Fibroblast of lung (primary cell): ENCODE measurements at regions not wholly inside any gene's neighbourhood (a gene's known extent, or its start where the extent isn't known, plus 50 kb on each side); places are given as distances from the start of the nearest gene placed in this dataset.

Experiments
- DNase-seq, 2 donors: peaks; one replicate each; pipeline versions ENCODE4 v3.0.0 to v3.0.0-alpha.2; 2010; ENCODE audit warnings: low read depth in 2 of 2
- H2AFZ ChIP-seq: 2 replicates; pipeline ENCODE4 v1.5.1; 2012; ENCODE audit warnings: low read length, control low read depth, inconsistent platforms
- H3K27ac ChIP-seq: 2 replicates; pipeline ENCODE4 v1.5.1; 2011; ENCODE audit warnings: low read length, control low read depth; ENCODE audit not compliant: insufficient read depth
- H3K27me3 ChIP-seq: 2 replicates; pipeline ENCODE4 v1.5.1; 2011; ENCODE audit warnings: mild to moderate bottlenecking, low read length; ENCODE audit not compliant: control insufficient read depth, insufficient read depth
- H3K36me3 ChIP-seq: 2 replicates; pipeline ENCODE4 v1.5.1; 2011; ENCODE audit warnings: low read length; ENCODE audit not compliant: control insufficient read depth, insufficient read depth
- H3K4me1 ChIP-seq: 2 replicates; pipeline ENCODE4 v1.5.1; 2011; ENCODE audit warnings: low read length; ENCODE audit not compliant: control insufficient read depth, insufficient read depth; ENCODE audit errors: extremely low read depth
- H3K4me2 ChIP-seq: 2 replicates; pipeline ENCODE4 v1.5.1; 2011; ENCODE audit warnings: low read length, control low read depth; ENCODE audit not compliant: insufficient read depth; ENCODE audit errors: extremely low read depth
- H3K4me3 ChIP-seq, 4 experiments: fragments of 200-600 bp in 1 of 4; sonication (generic) in 1 of 4; replicated peaks in 1 of 4; 2 replicates each; pipeline ENCODE4 v1.5.1; 2011 to 2016; ENCODE audit warnings: low read length in 4 of 4, low read depth in 3 of 4, mild to moderate bottlenecking in 3 of 4, control low read depth in 2 of 4, inconsistent platforms in 1 of 4, mixed read lengths in 1 of 4; ENCODE audit not compliant: insufficient read depth in 1 of 4; ENCODE audit errors: control extremely low read depth in 1 of 4
- H3K79me2 ChIP-seq: 2 replicates; pipeline ENCODE4 v1.5.1; 2012; ENCODE audit warnings: mild to moderate bottlenecking, low read length, inconsistent platforms; ENCODE audit not compliant: control insufficient read depth, insufficient read depth
- H3K9ac ChIP-seq: 2 replicates; pipeline ENCODE4 v1.5.1; 2011; ENCODE audit warnings: mild to moderate bottlenecking, low read length, control low read depth; ENCODE audit not compliant: insufficient read depth
- H3K9me3 ChIP-seq: 2 replicates; pipeline ENCODE4 v1.5.1; 2012; ENCODE audit warnings: low read depth, low read length; ENCODE audit not compliant: control insufficient read depth, insufficient read depth
- H4K20me1 ChIP-seq: 2 replicates; pipeline ENCODE4 v1.5.1; 2011; ENCODE audit warnings: low read length; ENCODE audit not compliant: control insufficient read depth, insufficient read depth; ENCODE audit errors: extremely low read depth
- CTCF ChIP-seq, 2 donors: IDR thresholded peaks in 1 of 2; conservative IDR thresholded peaks in 1 of 2; 1 replicate in 1 of 2; 2 replicates in 1 of 2; pipeline ENCODE4 v1.5.1; 2011 to 2012; ENCODE audit warnings: low read length in 2 of 2, control low read depth in 1 of 2, inconsistent platforms in 1 of 2, low read depth in 1 of 2, mild to moderate bottlenecking in 1 of 2
- EZH2 ChIP-seq: IDR thresholded peaks from 2 replicates; pipeline ENCODE4 v1.5.1; 2012; ENCODE audit warnings: low read length, control low read depth, mild to moderate bottlenecking; ENCODE audit errors: missing control alignments

GRCh38 chr12:91817517-91817916 is 328.1 kb downstream of the BTG1 start:
- no peak for TF ChIP-seq CTCF (conservative IDR thresholded peaks at IDR 0.05 in 1 of 2, IDR thresholded peaks at IDR 0.05 in 1 of 2; ENCODE audit: low read depth in 1 of 2, low read length in 2 of 2)
- TF ChIP-seq EZH2, result no peak

GRCh38 chr12:91813701-91814100 is 331.9 kb downstream of the BTG1 start:
- H3K27me3 ChIP-seq, result no peaks in the 10 kb centered on the region
- H3K9me3 ChIP-seq, result no peaks in the 10 kb centered on the region
- H4K20me1 ChIP-seq, result no peaks in the 10 kb centered on the region
- no peak for TF ChIP-seq EZH2
- no peak for TF ChIP-seq CTCF (conservative IDR thresholded peaks at IDR 0.05 in 1 of 2, IDR thresholded peaks at IDR 0.05 in 1 of 2; ENCODE audit: low read depth in 1 of 2, low read length in 2 of 2)
- DNase-seq, result peak; percentile 19 to 28
- H3K79me2 ChIP-seq, result no peaks in the 10 kb centered on the region
- no peak overlapping the region for H3K4me2 ChIP-seq
- H3K27ac ChIP-seq, result no peak overlapping the region
- H3K36me3 ChIP-seq, result no peaks in the 10 kb centered on the region
- no peak overlapping the region for H2AFZ ChIP-seq
- H3K4me3 ChIP-seq, result no peak overlapping the region
- H3K9ac ChIP-seq, result no peak overlapping the region
- H3K4me1 ChIP-seq, result no peaks in the 10 kb centered on the region

More at GRCh38 chr12:91817517-91817916, 328.1 kb downstream of the BTG1 start:
- Histone ChIP-seq H3K9me3 (no peaks in the 10 kb centered on the region), H3K4me2 (no peak overlapping the region), H3K79me2 (no peaks in the 10 kb centered on the region), H2AFZ (no peak overlapping the region), H3K27me3 (no peaks in the 10 kb centered on the region), H3K4me1 (no peaks in the 10 kb centered on the region), H3K27ac (no peak overlapping the region), H3K36me3 (no peaks in the 10 kb centered on the region), H3K9ac (no peak overlapping the region), H3K4me3 (no peak overlapping the region), H4K20me1 (no peaks in the 10 kb centered on the region)
- DNase-seq, result peak in 1 of 2 donors; percentile 66

- Histone ChIP-seq H3K4me3 (no peak overlapping the region), H3K36me3 (no peaks in the 10 kb centered on the region), H3K27me3 (no peaks in the 10 kb centered on the region), H3K9me3 (no peaks in the 10 kb centered on the region), H3K9ac (no peak overlapping the region), H3K27ac (no peak overlapping the region), H4K20me1 (no peaks in the 10 kb centered on the region), H3K4me2 (no peak overlapping the region), H3K4me1 (no peaks in the 10 kb centered on the region), H3K79me2 (no peaks in the 10 kb centered on the region), H2AFZ (no peak overlapping the region)
- DNase-seq, result peak; percentile 47 to 80
- TF ChIP-seq CTCF (conservative IDR thresholded peaks at IDR 0.05 in 1 of 2, IDR thresholded peaks at IDR 0.05 in 1 of 2; ENCODE audit: low read depth in 1 of 2, low read length in 2 of 2) (peak; percentile 76 to 81), EZH2 (no peak)
Observed at GRCh38 chr12:91811481-91812287, 334.0 kb downstream of the BTG1 start.
